ENCODE measurements at regions not wholly inside any gene's neighbourhood (a gene's known extent, or its start where the extent isn't known, plus 50 kb on each side); places are given as distances from the start of the nearest gene placed in this dataset.

- TF ChIP-seq EZH2phosphoT487 (IDR thresholded peaks at IDR 0.05; ENCODE audit: borderline replicate concordance, low read length) (no peak), CTCF (IDR thresholded peaks at IDR 0.05; ENCODE audit: low read depth, low read length, poor library complexity, severe bottlenecking) (no peak)
- no peaks in the 10 kb centered on the region for H3K79me2 ChIP-seq (ENCODE audit: control insufficient read depth, low read length)
- H3K27me3 ChIP-seq (ENCODE audit: control insufficient read depth, low read length): no peaks in the 10 kb centered on the region
- no peaks in the 10 kb centered on the region for H3F3A ChIP-seq (ENCODE audit: control insufficient read depth, insufficient read depth)
- H3K27ac ChIP-seq (ENCODE audit: low read depth, low read length): no peak overlapping the region
- H4K20me1 ChIP-seq (ENCODE audit: control insufficient read depth, insufficient read depth, low read depth, low read length): no peaks in the 10 kb centered on the region
- H3K4me1 ChIP-seq (ENCODE audit: control insufficient read depth, low read length): no peaks in the 10 kb centered on the region
- no peaks in the 10 kb centered on the region for H3K9me2 ChIP-seq (replicated peaks; ENCODE audit: control insufficient read depth, low read length)
- H3K4me3 ChIP-seq (ENCODE audit: low read length): no peak overlapping the region
- no peaks in the 10 kb centered on the region for H3K9me3 ChIP-seq (ENCODE audit: control insufficient read depth, insufficient read depth, low read length)
- no peak overlapping the region for H3K4me2 ChIP-seq (ENCODE audit: low read length)
- H3K36me3 ChIP-seq (ENCODE audit: control insufficient read depth, low read length): no peaks in the 10 kb centered on the region
Measured at GRCh38 chr3:159779883-159780282, 208.8 kb upstream of the IL12A start.

DNA sequence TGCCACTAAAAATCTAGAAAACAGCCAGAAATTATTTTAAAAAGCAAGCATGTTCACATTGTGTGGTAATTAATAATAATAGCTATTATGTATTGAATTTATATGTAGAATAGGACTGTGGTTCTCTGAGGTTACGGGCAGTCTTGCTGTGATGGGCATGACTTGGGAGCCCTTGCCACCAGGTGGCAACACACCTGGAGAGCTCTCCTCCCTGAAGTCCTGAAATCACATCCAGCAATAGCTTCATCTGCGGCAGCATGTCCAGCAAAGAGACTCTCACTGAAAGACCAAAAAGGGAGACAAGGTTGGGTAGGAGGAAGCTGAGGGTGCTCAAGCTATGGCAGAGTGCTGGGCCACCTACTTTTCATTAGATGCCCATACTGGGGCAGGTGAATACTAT lies 206.8 kb upstream of the IL12A start:
- H3F3A ChIP-seq (ENCODE audit: control insufficient read depth, insufficient read depth): no peaks in the 10 kb centered on the region
- no peak overlapping the region for H3K27ac ChIP-seq (ENCODE audit: low read depth, low read length)
- H3K27me3 ChIP-seq (ENCODE audit: control insufficient read depth, low read length): no peaks in the 10 kb centered on the region
- H3K36me3 ChIP-seq (ENCODE audit: control insufficient read depth, low read length): no peaks in the 10 kb centered on the region
- H3K4me3 ChIP-seq (ENCODE audit: low read length): no peak overlapping the region
- H3K4me1 ChIP-seq (ENCODE audit: control insufficient read depth, low read length): no peaks in the 10 kb centered on the region
- H3K9me2 ChIP-seq (replicated peaks; ENCODE audit: control insufficient read depth, low read length): no peaks in the 10 kb centered on the region
- H3K79me2 ChIP-seq (ENCODE audit: control insufficient read depth, low read length): no peaks in the 10 kb centered on the region
- H3K9me3 ChIP-seq (ENCODE audit: control insufficient read depth, insufficient read depth, low read length): no peaks in the 10 kb centered on the region
- H4K20me1 ChIP-seq (ENCODE audit: control insufficient read depth, insufficient read depth, low read depth, low read length): no peaks in the 10 kb centered on the region
- H3K4me2 ChIP-seq (ENCODE audit: low read length): no peak overlapping the region
- TF ChIP-seq CTCF (IDR thresholded peaks at IDR 0.05; ENCODE audit: low read depth, low read length, poor library complexity, severe bottlenecking) (no peak), EZH2phosphoT487 (IDR thresholded peaks at IDR 0.05; ENCODE audit: borderline replicate concordance, low read length) (no peak)

DNA sequence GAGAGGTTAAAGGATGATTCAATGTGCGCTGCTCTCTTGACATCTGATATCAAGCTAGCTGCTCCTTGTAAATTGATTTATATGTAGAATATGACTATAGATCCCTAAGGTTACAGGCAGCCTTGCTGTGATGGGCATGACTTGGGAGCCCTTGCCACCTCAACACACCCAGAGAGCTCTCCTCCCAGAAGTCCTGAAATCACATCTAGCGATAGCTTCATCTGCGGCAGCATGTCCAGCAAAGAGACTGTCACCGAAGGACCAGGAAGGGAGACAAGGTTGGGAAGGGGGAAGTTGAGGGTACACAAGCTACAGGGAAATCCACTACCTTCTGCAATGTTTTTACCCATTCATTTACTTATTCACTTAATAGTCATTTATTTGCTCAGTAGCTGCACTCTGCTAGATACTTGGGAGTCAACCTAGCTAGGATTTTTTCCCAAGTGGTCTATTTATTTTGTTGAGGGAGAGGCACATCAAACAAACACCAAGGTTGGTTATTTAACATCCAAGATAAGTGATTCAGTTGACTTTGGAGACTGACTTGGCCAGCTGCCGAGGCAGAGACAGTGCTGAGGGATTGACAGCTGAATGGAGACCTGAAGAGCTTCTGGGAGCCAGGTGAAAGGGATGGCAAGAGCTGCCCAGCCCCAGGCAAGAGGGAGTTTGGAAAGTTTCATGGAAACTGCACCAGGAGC lies 205.8 kb upstream of the IL12A start:
- H3K27ac ChIP-seq (ENCODE audit: low read depth, low read length): no peak overlapping the region
- H4K20me1 ChIP-seq (ENCODE audit: control insufficient read depth, insufficient read depth, low read depth, low read length): no peaks in the 10 kb centered on the region
- H3K4me1 ChIP-seq (ENCODE audit: control insufficient read depth, low read length): no peaks in the 10 kb centered on the region
- H3K27me3 ChIP-seq (ENCODE audit: control insufficient read depth, low read length): peaks cover 5% of the 10 kb centered on the region; the same call in 1 of the 2 replicates
- no peaks in the 10 kb centered on the region for H3K36me3 ChIP-seq (ENCODE audit: control insufficient read depth, low read length)
- no peak overlapping the region for H3K4me2 ChIP-seq (ENCODE audit: low read length)
- H3K9me2 ChIP-seq (replicated peaks; ENCODE audit: control insufficient read depth, low read length): no peaks in the 10 kb centered on the region
- TF ChIP-seq EZH2phosphoT487 (IDR thresholded peaks at IDR 0.05; ENCODE audit: borderline replicate concordance, low read length): no peak
- TF ChIP-seq CTCF (IDR thresholded peaks at IDR 0.05; ENCODE audit: low read depth, low read length, poor library complexity, severe bottlenecking): no peak
- H3F3A ChIP-seq (ENCODE audit: control insufficient read depth, insufficient read depth): no peaks in the 10 kb centered on the region
- H3K4me3 ChIP-seq (ENCODE audit: low read length): no peak overlapping the region
- no peaks in the 10 kb centered on the region for H3K9me3 ChIP-seq (ENCODE audit: control insufficient read depth, insufficient read depth, low read length)
- H3K79me2 ChIP-seq (ENCODE audit: control insufficient read depth, low read length): no peaks in the 10 kb centered on the region

Data from DOHH2 (cell line).